WTC11 (cell line): ENCODE measurements at regions not wholly inside any gene's neighbourhood (a gene's known extent, or its start where the extent isn't known, plus 50 kb on each side); places are given as distances from the start of the nearest gene placed in this dataset.

ENCODE experiments used
- ATAC-seq: fragments of 200-7000 bp; cut with Tn5 transposase; 2 replicates; pipeline ENCODE4 v1.10.0; 2021; ENCODE audit warnings: mild to moderate bottlenecking, moderate library complexity
- CTCF ChIA-PET: fragments of 300-600 bp; sonication (Branson Sonifier 250); formaldehyde crosslinking; loops from one replicate; lab custom pipeline; 2021; ENCODE audit warnings: antibody characterized with exemption; lab: Charles Lee
- POLR2A ChIA-PET: fragments of 350-600 bp; sonication (Branson Sonifier 250); formaldehyde crosslinking; loops from one replicate; lab custom pipeline; 2021; ENCODE audit warnings: antibody characterized with exemption; lab: Charles Lee
- DNase-seq: peaks from one replicate; pipeline ENCODE4 v3.0.0; 2021; ENCODE audit warnings: low spot score
- H3K27ac Mint-ChIP-seq: 2 replicates; pipeline ENCODE4 v1.8.0; 2021; ENCODE audit warnings: mixed read lengths
- H3K27me3 Mint-ChIP-seq: 2 replicates; pipeline ENCODE4 v1.8.0; 2021; ENCODE audit warnings: low read depth, mild to moderate bottlenecking, moderate library complexity, mixed read lengths
- H3K36me3 Mint-ChIP-seq: 2 replicates; pipeline ENCODE4 v1.8.0; 2021; ENCODE audit warnings: mixed read lengths
- H3K4me1 Mint-ChIP-seq: 2 replicates; pipeline ENCODE4 v1.8.0; 2022; ENCODE audit warnings: mixed read lengths
- H3K4me3 Mint-ChIP-seq: 2 replicates; pipeline ENCODE4 v1.8.0; 2021; ENCODE audit warnings: mild to moderate bottlenecking, moderate library complexity, mixed read lengths
- H3K9me3 Mint-ChIP-seq: 2 replicates; pipeline ENCODE4 v1.8.0; 2021; ENCODE audit warnings: mixed read lengths
- CBFB ChIP-seq: sonication (generic); formaldehyde crosslinking; IDR thresholded peaks from 2 replicates; pipeline ENCODE4 v1.8.1; 2022; ENCODE audit warnings: mild to moderate bottlenecking, low read depth, missing genetic modification reagents
- CREM ChIP-seq: sonication (generic); formaldehyde crosslinking; IDR thresholded peaks from 2 replicates; pipeline ENCODE4 v1.8.1; 2022; ENCODE audit warnings: mild to moderate bottlenecking, missing genetic modification reagents, moderate library complexity
- HMGA2 ChIP-seq: fragments of 250-450 bp; sonication (Bioruptor Pico); IDR thresholded peaks from 2 replicates; pipeline ENCODE4 v1.4.0; 2021; ENCODE audit warnings: mild to moderate bottlenecking, moderate library complexity
- JAZF1 ChIP-seq: fragments of 250-450 bp; sonication (Bioruptor Pico); IDR thresholded peaks from 2 replicates; pipeline ENCODE4 v1.9.0; 2021; ENCODE audit warnings: moderate library complexity, mild to moderate bottlenecking, inconsistent platforms
- NR2C2 ChIP-seq: sonication (generic); formaldehyde crosslinking; IDR thresholded peaks from 2 replicates; pipeline ENCODE4 v1.8.0; 2022; ENCODE audit warnings: mild to moderate bottlenecking, missing genetic modification reagents
- OVOL2 ChIP-seq: fragments of 250-450 bp; sonication (Bioruptor Pico); IDR thresholded peaks from 2 replicates; pipeline ENCODE4 v1.9.0; 2021; ENCODE audit warnings: mild to moderate bottlenecking, borderline replicate concordance
- TEAD1 ChIP-seq: sonication (generic); formaldehyde crosslinking; IDR thresholded peaks from 2 replicates; pipeline ENCODE4 v1.8.0; 2022; ENCODE audit warnings: mild to moderate bottlenecking, missing genetic modification reagents
- USF1 ChIP-seq: sonication (generic); formaldehyde crosslinking; IDR thresholded peaks from 2 replicates; pipeline ENCODE4 v1.8.0; 2022; ENCODE audit warnings: mild to moderate bottlenecking, missing genetic modification reagents
- ZNF219 ChIP-seq: sonication (generic); formaldehyde crosslinking; IDR thresholded peaks from 2 replicates; pipeline ENCODE4 v1.8.0; 2023; ENCODE audit warnings: missing genetic modification reagents, mild to moderate bottlenecking, borderline replicate concordance
- ZNF396 ChIP-seq: fragments of 250-450 bp; sonication (Bioruptor Pico); IDR thresholded peaks from 2 replicates; pipeline ENCODE4 v1.8.0; 2021; ENCODE audit warnings: mild to moderate bottlenecking, moderate library complexity, borderline replicate concordance
- ZNF423 ChIP-seq: fragments of 250-450 bp; sonication (Bioruptor Pico); IDR thresholded peaks from 2 replicates; pipeline ENCODE4 v2.1.2; 2022; ENCODE audit warnings: mild to moderate bottlenecking, moderate library complexity
- ZNF512 ChIP-seq: sonication (generic); formaldehyde crosslinking; IDR thresholded peaks from 2 replicates; pipeline ENCODE4 v1.8.1; 2022; ENCODE audit warnings: missing genetic modification reagents, borderline replicate concordance
- TF ChIP-seq, protein P1 (sequence below): sonication (generic); formaldehyde crosslinking; IDR thresholded peaks from 2 replicates; pipeline ENCODE4 v1.8.1; 2022; ENCODE audit warnings: low read depth, missing genetic modification reagents, borderline replicate concordance
- TF ChIP-seq, protein P2 (sequence below): fragments of 250-450 bp; sonication (Bioruptor Pico); IDR thresholded peaks from 2 replicates; pipeline ENCODE4 v1.9.0; 2021; ENCODE audit warnings: mild to moderate bottlenecking, borderline replicate concordance
- TF ChIP-seq, protein P3 (sequence below): fragments of 250-450 bp; sonication (Bioruptor Pico); IDR thresholded peaks from 2 replicates; pipeline ENCODE4 v1.9.0; 2021; ENCODE audit warnings: mild to moderate bottlenecking

DNA sequence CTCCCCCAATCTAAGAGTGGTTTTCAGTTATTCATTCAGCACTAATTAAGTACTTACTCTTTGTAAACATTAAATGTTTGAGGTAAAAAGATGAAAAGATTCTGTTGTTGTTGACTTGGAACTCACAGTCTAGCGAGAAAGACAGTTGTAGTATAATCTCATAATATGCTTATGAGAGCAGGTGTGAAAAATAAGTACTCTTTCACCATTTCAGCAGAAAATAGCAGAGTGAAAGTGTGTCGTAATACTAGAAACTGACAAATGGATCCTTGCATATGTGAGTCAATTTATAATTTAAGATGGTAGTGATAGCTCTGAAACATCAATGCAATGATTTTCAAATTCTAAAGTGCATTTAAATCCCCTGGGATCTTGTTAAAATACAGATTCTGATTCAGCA, 618.8 kb upstream of the CCDC54 start:
- no peaks in the 10 kb centered on the region for H3K27me3 Mint-ChIP-seq
- no peak for ATAC-seq
- no peaks in the 10 kb centered on the region for H3K4me1 Mint-ChIP-seq
- CTCF ChIA-PET = no interaction called here
- no peak for TF ChIP-seq TEAD1 (CRISPR knock-in tag)
- TF ChIP-seq, protein P1, sequence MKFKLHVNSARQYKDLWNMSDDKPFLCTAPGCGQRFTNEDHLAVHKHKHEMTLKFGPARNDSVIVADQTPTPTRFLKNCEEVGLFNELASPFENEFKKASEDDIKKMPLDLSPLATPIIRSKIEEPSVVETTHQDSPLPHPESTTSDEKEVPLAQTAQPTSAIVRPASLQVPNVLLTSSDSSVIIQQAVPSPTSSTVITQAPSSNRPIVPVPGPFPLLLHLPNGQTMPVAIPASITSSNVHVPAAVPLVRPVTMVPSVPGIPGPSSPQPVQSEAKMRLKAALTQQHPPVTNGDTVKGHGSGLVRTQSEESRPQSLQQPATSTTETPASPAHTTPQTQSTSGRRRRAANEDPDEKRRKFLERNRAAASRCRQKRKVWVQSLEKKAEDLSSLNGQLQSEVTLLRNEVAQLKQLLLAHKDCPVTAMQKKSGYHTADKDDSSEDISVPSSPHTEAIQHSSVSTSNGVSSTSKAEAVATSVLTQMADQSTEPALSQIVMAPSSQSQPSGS (CRISPR knock-in tag) = no peak
- no peak for TF ChIP-seq USF1
- TF ChIP-seq ZNF512 = no peak
- no peak for TF ChIP-seq JAZF1 (CRISPR knock-in tag)
- TF ChIP-seq HMGA2 (CRISPR knock-in tag) = no peak
- H3K9me3 Mint-ChIP-seq = peaks cover 48% of the 10 kb centered on the region
- H3K4me3 Mint-ChIP-seq = no peak overlapping the region
- no peak overlapping the region for H3K27ac Mint-ChIP-seq
- peaks cover 20% of the 10 kb centered on the region for H3K36me3 Mint-ChIP-seq
- DNase-seq = no peak
- POLR2A ChIA-PET = no interaction called here

DNA sequence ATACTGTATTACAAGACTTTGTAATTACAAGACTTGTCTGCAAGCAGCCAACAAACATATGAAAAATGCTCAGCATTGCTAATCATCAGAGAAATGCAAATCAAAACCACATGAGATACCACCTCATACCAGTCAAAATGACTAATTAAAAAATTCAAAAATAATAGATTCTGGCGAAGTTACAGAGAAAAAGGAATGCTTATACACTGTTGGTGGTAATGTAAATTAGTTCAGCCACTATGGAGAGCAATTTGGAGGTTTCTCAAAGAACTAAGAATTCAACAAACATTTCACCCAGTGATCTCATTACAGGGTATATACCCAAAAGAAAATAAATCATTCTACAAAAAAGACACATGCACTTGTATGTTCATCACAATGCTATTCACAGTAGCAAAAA, 617.5 kb upstream of the CCDC54 start:
- Mint-ChIP-seq H3K9me3 (peaks cover 38% of the 10 kb centered on the region), H3K27ac (no peak overlapping the region), H3K36me3 (peaks cover 17% of the 10 kb centered on the region), H3K27me3 (no peaks in the 10 kb centered on the region), H3K4me1 (0 out of 2 replicates have a peak, but pooled peaks cover under 1% of the 10 kb centered on the region), H3K4me3 (no peak overlapping the region)
- ChIA-PET POLR2A (no interaction called here), CTCF (no interaction called here)
- DNase-seq = no peak
- ATAC-seq = no peak
- TF ChIP-seq ZNF423 (CRISPR knock-in tag) (no peak), ZNF396 (no peak), TEAD1 (CRISPR knock-in tag) (no peak), CREM (no peak), OVOL2 (CRISPR knock-in tag) (no peak), ZNF219 (no peak), CBFB (CRISPR knock-in tag) (no peak), NR2C2 (CRISPR knock-in tag) (no peak)
- TF ChIP-seq, protein P2, sequence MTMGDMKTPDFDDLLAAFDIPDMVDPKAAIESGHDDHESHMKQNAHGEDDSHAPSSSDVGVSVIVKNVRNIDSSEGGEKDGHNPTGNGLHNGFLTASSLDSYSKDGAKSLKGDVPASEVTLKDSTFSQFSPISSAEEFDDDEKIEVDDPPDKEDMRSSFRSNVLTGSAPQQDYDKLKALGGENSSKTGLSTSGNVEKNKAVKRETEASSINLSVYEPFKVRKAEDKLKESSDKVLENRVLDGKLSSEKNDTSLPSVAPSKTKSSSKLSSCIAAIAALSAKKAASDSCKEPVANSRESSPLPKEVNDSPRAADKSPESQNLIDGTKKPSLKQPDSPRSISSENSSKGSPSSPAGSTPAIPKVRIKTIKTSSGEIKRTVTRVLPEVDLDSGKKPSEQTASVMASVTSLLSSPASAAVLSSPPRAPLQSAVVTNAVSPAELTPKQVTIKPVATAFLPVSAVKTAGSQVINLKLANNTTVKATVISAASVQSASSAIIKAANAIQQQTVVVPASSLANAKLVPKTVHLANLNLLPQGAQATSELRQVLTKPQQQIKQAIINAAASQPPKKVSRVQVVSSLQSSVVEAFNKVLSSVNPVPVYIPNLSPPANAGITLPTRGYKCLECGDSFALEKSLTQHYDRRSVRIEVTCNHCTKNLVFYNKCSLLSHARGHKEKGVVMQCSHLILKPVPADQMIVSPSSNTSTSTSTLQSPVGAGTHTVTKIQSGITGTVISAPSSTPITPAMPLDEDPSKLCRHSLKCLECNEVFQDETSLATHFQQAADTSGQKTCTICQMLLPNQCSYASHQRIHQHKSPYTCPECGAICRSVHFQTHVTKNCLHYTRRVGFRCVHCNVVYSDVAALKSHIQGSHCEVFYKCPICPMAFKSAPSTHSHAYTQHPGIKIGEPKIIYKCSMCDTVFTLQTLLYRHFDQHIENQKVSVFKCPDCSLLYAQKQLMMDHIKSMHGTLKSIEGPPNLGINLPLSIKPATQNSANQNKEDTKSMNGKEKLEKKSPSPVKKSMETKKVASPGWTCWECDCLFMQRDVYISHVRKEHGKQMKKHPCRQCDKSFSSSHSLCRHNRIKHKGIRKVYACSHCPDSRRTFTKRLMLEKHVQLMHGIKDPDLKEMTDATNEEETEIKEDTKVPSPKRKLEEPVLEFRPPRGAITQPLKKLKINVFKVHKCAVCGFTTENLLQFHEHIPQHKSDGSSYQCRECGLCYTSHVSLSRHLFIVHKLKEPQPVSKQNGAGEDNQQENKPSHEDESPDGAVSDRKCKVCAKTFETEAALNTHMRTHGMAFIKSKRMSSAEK (CRISPR knock-in tag) = no peak
- TF ChIP-seq, protein P3, sequence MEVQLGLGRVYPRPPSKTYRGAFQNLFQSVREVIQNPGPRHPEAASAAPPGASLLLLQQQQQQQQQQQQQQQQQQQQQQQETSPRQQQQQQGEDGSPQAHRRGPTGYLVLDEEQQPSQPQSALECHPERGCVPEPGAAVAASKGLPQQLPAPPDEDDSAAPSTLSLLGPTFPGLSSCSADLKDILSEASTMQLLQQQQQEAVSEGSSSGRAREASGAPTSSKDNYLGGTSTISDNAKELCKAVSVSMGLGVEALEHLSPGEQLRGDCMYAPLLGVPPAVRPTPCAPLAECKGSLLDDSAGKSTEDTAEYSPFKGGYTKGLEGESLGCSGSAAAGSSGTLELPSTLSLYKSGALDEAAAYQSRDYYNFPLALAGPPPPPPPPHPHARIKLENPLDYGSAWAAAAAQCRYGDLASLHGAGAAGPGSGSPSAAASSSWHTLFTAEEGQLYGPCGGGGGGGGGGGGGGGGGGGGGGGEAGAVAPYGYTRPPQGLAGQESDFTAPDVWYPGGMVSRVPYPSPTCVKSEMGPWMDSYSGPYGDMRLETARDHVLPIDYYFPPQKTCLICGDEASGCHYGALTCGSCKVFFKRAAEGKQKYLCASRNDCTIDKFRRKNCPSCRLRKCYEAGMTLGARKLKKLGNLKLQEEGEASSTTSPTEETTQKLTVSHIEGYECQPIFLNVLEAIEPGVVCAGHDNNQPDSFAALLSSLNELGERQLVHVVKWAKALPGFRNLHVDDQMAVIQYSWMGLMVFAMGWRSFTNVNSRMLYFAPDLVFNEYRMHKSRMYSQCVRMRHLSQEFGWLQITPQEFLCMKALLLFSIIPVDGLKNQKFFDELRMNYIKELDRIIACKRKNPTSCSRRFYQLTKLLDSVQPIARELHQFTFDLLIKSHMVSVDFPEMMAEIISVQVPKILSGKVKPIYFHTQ = no peak
